Mammary epithelial cell (primary cell): ENCODE measurements at regions not wholly inside any gene's neighbourhood (a gene's known extent, or its start where the extent isn't known, plus 50 kb on each side); places are given as distances from the start of the nearest gene placed in this dataset.

Source experiments
- CTCF ChIP-seq, 2 donors: IDR thresholded peaks in 1 of 2; conservative IDR thresholded peaks in 1 of 2; 2 replicates each; pipeline ENCODE4 v1.5.1; 2011 to 2012; ENCODE audit warnings: inconsistent platforms in 2 of 2, low read length in 2 of 2, mild to moderate bottlenecking in 2 of 2, control low read depth in 1 of 2, low read depth in 1 of 2; ENCODE audit not compliant: insufficient read depth in 1 of 2; ENCODE audit errors: extremely low read depth in 1 of 2
- EZH2 ChIP-seq: IDR thresholded peaks from 2 replicates; pipeline ENCODE4 v1.6.1; 2012; ENCODE audit warnings: low read length, inconsistent platforms, borderline replicate concordance

- no peak for TF ChIP-seq CTCF (conservative IDR thresholded peaks at IDR 0.05 in 1 of 2, IDR thresholded peaks at IDR 0.05 in 1 of 2; ENCODE audit: extremely low read depth in 1 of 2, insufficient read depth in 1 of 2, low read depth in 1 of 2, low read length in 2 of 2)
- TF ChIP-seq EZH2 = no peak
These were observed 179.6 kb downstream of the OR4M2 start for GRCh38 chr15:22259881-22260421.
